ENCODE measurements at regions not wholly inside any gene's neighbourhood (a gene's known extent, or its start where the extent isn't known, plus 50 kb on each side); places are given as distances from the start of the nearest gene placed in this dataset.

GRCh38 chr2:221096706-221097567 is 475.2 kb downstream of the EPHA4 start:
- DNase-seq: no peak

- DNase-seq: no peak
These were observed 474.6 kb downstream of the EPHA4 start for GRCh38 chr2:221097568-221097915.

- no peak for DNase-seq
These were observed 474.2 kb downstream of the EPHA4 start for GRCh38 chr2:221097949-221098348.

GRCh38 chr2:221100467-221101089 is 471.5 kb downstream of the EPHA4 start:
- DNase-seq: no peak

- no peak for DNase-seq
These were observed 469.0 kb downstream of the EPHA4 start for GRCh38 chr2:221102896-221103688.

GRCh38 chr2:221103930-221104329 is 468.2 kb downstream of the EPHA4 start:
- no peak for DNase-seq

- DNase-seq: peak; percentile 37
These were observed 467.7 kb downstream of the EPHA4 start for GRCh38 chr2:221104361-221104811.

GRCh38 chr2:221106241-221106640 is 465.9 kb downstream of the EPHA4 start:
- no peak for DNase-seq

GRCh38 chr2:221107424-221107823 is 464.7 kb downstream of the EPHA4 start:
- DNase-seq: no peak

GRCh38 chr2:221109552-221109951 is 462.6 kb downstream of the EPHA4 start:
- DNase-seq: no peak

GRCh38 chr2:221111739-221112138 is 460.4 kb downstream of the EPHA4 start:
- DNase-seq: no peak

GRCh38 chr2:221112744-221113143 is 459.4 kb downstream of the EPHA4 start:
- DNase-seq: no peak

GRCh38 chr2:221115944-221116343 is 456.2 kb downstream of the EPHA4 start:
- no peak for DNase-seq

GRCh38 chr2:221120643-221121042 is 451.5 kb downstream of the EPHA4 start:
- no peak for DNase-seq

GRCh38 chr2:221123396-221123795 is 448.7 kb downstream of the EPHA4 start:
- no peak for DNase-seq

- no peak for DNase-seq
These were observed 447.4 kb downstream of the EPHA4 start for GRCh38 chr2:221124532-221125240.

GRCh38 chr2:221125691-221126090 is 446.4 kb downstream of the EPHA4 start:
- no peak for DNase-seq

- DNase-seq: no peak
These were observed 442.4 kb downstream of the EPHA4 start for GRCh38 chr2:221129657-221130056.

- DNase-seq: no peak
These were observed 441.7 kb downstream of the EPHA4 start for GRCh38 chr2:221130431-221130830.

- DNase-seq: no peak
These were observed 438.2 kb downstream of the EPHA4 start for GRCh38 chr2:221133941-221134340.

GRCh38 chr2:221134718-221135117 is 437.4 kb downstream of the EPHA4 start:
- no peak for DNase-seq

- no peak for DNase-seq
These were observed 436.4 kb downstream of the EPHA4 start for GRCh38 chr2:221135699-221136098.

- no peak for DNase-seq
These were observed 434.7 kb downstream of the EPHA4 start for GRCh38 chr2:221137385-221137784.
